HG03442 (cell line): ENCODE measurements at regions not wholly inside any gene's neighbourhood (a gene's known extent, or its start where the extent isn't known, plus 50 kb on each side); places are given as distances from the start of the nearest gene placed in this dataset.
"Not testable (repeated sequence)": the region's sequence is repeated elsewhere in the genome, so short reads cannot be mapped to it uniquely, and the experiment has no call there.

Source experiments
- ATAC-seq: cut with Tn5 transposase; IDR thresholded peaks from one replicate; pipeline ENCODE4 v1.9.1; 2021; ENCODE audit warnings: mild to moderate bottlenecking, moderate library complexity; ENCODE audit not compliant: unreplicated experiment

DNA sequence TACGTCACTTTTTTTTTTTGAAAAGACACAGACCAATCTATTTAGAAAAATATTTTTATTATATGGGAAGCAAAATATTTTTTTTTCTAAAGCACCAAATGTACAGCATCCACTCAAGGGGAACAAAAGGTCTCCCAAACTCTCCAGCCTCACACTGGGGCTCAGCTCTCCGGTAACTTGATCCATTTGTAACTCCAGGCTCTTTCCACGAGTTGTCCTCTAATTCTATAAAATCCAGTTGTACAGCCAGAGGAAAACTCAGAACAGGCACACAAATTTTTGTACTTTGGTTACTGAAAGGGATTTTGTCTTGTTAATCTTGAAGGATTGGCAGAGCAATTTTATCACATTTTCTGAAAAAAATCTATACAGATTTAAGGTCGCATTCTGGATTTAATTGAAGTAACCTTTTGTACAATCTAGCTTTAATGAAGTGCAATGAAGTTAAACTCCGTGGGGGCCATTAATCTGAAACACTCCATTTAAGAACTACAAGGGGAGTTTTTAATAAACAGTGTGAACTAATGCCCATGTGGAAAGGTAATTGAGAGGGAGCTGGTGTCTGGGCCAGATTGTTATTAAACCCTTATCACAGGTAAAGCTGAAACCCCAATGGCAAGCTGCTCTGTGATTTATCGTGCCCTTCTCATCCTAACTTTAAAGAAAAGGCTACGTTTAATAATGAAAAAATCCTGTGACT, 161.2 kb upstream of the FRG1 start:
- no peak for ATAC-seq

DNA sequence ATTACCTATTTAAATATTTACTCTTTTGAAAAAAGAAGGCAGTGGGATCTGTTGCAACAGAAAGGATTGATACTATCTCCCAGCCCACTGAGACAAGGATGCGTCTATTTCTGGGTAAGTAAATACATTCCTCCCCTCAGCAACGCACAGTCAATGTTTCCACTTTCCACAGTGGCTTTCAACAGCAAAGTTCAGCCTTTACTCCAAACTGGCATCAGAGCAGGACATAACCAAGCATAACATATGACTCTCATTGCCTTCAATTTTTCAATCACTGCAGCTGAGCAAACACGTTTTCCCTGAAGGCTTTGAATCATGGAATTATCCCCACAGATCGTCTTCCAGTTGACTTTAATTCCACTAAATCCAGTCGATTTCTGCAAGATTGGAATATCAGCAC, 160.3 kb upstream of the FRG1 start:
- ATAC-seq: no peak

DNA sequence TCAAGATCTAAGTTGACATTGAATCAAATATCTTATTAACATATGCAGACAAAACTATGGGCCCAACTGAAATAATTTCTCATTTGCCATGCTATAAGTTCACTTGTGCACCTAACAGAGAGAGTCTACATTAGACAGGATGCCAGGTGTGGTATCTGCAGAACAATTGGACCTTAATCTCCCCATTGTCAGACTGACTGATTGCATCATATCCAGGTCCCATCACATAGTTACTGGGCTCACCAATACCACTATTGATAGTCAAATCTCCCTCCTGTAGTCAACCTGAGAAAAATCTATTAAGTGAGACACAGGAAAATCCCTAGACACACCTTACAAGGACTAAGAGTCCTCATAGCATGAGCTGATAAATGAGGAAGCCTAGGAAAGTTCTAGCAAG, 156.0 kb upstream of the FRG1 start:
- no peak for ATAC-seq

DNA sequence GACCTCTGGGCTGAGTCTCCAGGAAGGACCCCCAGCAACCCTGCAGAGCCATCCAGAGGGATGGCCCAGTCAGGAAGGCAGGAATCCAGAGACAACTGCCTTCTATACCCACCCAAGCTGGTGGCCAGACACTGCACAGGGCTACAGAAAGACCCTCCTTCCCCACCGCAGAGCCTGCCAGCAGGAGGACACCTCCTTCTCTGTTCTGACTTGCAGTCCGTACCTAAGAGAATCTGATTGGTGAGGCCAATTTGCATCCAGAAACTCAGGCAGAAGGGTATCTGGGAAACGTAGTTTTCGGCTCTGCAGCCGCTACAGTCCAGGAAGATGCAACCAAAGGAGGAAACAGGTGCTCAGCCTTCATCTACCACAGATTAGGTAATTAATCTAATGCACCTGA, 155.4 kb upstream of the FRG1 start:
- ATAC-seq: no peak

DNA sequence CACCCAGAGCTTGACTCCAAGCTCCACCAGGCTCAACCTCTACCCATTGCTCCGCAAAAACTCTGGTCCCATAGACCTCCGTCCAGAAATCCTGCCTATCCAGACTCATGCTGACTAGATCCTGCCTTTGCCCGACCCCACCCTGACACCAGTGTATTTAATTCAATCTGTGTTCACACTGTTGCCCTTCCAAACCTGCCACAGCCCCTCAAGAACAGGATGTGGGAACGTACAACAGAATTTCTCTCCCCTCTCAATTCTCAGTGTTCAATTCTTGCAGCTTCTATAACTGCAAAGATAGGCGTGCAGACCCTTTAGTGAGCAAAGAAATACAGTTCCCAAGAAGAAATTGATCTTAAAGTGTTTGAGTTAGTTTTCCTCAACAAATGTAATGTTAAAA, 154.2 kb upstream of the FRG1 start:
- no peak for ATAC-seq

DNA sequence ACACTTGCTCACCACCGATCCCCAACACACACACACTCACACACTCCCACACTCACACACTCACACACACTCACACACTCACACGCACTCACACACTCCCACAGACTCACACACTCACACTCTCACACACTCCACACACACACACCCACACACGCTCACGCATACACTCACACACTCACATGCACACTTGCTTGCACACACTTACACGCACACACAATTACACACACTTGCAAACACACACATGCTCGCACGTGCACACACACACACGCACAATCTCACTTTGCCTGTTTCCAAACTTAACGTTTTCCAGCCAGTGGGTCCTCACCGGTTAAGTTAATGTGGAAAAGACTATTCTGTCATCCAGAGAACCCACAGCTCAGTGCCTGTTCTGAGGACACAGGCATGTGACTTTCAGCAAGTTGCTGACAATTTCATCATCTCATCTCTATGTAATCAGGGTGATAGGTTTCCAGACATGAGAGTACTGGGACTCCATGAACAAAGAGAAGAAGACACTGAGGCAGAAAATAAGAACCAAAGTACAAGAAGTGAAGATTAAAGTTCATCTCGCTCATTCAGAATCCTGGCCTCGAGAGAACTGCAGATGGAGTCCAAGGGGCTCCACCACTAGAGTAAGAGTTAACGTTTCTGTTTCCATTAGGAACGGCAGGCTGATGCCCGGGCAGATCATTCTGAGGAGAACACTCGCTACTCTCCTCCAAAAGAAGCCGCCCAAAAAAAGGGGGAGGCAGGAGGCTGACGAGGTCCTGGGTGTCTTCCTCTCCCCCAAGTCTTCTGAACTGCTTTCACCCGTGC, 153.2 kb upstream of the FRG1 start:
- no peak for ATAC-seq

DNA sequence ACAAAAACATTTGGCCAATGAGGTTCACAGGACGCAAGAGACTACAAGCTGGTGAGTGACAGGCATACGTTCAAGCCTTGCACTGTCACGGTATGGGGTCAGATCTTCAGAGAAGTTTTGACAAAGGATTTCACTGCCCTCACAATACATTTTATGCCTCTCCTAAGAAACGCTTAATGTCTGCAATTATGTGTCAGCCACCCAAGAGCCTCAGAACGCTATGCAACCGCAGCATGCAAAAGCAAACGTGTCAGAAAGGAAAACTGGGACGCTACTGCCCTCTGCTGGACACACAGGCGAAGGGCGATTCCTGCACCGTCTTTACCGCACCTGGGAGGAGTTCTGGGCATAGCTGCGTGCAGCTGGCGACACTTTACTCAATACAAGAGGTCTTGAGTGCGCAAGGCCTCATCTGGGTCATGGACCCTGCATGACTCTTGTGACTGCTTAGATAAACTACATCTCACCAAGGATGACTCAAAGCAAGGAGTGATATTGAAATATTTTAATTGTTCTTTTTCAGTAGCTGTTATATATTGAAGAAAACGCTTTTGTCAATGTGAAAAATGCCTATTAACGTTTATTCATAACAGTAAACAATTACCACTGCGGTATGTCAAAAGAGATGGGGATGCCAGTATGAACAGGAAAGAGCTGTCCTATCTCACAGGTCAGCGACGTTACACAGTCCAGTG, 147.6 kb upstream of the FRG1 start:
- ATAC-seq: peak; percentile 94

DNA sequence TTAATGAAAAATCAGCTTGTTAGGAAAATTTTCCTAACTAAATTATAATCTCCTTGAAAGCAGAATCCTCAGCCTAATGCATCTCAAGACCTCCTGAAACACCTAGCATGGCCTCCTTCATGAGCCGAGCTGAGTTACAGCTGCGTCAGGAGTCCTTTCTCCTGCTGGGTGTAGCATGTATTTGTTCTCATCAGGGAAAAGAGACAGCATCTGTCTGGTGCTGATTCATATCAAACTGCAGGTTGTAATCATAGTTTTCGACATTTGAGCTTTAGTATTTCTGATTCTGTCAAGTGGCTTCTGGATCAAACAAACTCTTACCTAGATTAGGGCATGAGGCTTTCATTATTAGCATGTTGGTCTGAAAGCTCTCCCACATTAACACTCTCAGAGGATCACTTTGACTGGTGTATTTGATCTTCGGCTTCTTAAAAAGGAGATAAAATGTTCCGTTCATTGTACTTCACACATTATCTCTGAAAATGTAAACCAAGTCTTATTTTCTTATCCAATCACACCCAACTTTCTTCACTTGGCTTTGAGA, 140.1 kb upstream of the FRG1 start:
- ATAC-seq: no peak

DNA sequence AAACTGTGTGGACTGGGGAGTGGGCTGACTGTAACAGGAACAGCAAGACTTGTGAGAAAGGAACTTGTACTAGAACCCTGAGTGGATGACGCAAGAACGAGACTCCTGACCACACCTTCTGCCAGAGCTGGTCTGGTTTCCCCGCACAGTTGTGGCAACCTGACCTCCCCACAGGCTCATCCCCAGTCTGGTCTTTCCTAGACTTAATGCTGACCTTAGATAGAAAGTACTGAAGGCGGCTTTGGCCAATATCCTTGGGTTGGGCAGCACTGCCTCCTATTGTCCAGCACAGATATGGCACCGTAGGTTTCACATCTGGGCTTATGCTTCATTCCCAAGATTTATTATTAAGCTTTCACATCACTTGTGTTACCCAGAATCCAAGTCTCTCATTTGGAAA, 137.8 kb upstream of the FRG1 start:
- no peak for ATAC-seq

DNA sequence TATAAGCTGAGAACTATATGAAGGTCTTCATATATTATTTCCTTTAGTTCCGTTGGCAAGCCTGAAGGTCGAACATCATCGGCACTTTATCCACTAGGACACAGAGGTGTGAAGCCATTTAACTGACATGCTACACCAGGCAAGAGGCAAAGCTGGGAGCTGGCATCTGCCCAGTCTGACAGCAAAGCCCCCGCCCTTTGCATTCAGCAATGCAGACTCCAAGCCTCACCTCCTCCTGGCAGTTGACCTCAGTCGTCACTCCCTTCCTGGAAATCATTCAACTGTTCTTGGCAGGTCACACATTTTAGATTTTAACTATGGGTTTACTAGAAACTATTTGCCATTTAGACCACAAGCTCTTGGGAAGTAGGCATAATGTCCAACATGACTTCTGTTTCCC, 135.8 kb upstream of the FRG1 start:
- ATAC-seq: no peak

DNA sequence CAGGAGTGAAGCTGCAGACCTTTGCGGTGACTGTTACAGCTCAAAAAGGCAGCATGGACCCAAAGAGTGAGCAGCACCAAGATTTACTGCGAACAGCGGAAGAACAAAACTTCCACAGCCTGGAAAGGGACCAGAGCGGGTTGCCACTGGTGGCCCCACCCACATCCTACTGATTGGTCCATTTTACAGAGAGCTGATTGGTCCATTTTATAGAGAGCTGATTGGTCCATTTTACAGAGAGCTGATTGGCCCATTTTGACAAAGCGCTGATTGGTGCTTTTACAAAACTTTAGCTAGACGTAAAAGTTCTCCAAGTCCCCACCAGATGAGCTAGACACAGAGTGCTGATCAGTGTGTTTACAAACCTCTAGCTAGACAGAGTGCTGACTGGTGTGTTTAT, 134.2 kb upstream of the FRG1 start:
- ATAC-seq: no peak

DNA sequence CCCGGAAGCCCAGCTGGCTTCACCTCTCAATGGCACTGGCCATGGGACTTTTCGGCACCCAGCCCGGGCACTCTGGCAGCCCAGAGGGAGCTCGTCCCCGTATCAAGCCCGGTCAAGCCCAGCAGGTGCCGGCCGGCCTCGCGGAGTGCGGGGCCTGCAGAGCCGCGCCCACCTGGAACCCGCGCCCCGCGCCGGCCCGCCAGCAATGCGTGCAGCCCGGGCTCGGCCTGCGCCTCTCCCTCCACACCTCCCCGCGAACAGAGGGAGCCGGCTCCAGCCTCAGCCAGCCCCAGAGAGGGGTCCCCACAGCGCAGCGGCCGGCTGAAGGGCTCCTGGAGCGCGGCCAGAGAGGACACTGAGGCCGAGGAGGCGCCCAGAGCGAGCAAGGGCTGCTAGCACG, 133.6 kb upstream of the FRG1 start:
- ATAC-seq: no peak

DNA sequence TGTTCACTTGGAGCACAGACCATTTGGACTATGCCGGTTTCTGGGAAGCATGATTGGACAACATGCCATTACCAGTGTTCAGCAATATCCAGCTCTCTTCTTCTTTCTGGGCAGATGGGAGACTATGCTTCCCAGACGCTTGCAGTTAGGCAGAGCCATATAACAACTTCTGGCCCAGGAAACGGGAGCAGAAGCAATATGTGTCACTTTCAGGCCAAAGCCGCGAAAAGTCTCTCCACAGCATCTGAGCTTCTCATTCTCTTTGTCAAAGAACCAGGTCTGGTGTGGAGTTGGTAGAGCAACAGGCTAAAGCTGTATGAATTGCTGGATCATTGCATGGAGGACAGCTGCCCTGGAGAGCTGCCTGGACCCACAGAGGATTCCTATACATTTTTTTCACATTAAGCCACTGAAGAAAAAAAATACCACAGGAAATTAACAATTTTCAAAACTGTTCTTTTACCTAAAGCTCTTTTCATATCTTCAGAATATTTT, 131.4 kb upstream of the FRG1 start:
- ATAC-seq: no peak

DNA sequence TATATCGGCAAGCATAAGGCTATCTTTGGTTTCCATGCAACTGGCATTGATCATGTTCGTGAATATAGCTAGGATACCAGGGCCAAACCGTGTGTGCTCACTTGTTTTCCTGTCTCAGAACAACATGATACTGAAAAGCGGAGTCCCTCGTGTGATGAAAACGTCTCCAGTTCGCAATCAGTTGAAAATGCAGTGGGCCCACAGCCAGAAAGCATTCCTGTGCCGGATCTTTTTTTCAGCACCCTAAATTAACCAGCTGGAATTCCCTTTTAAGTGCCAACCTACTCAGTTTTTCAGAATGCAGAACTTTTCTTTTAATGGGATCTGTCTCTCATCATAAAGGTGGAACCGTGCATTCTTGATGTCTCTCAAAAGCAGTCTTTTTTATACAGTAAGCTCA, 130.8 kb upstream of the FRG1 start:
- ATAC-seq: no peak

DNA sequence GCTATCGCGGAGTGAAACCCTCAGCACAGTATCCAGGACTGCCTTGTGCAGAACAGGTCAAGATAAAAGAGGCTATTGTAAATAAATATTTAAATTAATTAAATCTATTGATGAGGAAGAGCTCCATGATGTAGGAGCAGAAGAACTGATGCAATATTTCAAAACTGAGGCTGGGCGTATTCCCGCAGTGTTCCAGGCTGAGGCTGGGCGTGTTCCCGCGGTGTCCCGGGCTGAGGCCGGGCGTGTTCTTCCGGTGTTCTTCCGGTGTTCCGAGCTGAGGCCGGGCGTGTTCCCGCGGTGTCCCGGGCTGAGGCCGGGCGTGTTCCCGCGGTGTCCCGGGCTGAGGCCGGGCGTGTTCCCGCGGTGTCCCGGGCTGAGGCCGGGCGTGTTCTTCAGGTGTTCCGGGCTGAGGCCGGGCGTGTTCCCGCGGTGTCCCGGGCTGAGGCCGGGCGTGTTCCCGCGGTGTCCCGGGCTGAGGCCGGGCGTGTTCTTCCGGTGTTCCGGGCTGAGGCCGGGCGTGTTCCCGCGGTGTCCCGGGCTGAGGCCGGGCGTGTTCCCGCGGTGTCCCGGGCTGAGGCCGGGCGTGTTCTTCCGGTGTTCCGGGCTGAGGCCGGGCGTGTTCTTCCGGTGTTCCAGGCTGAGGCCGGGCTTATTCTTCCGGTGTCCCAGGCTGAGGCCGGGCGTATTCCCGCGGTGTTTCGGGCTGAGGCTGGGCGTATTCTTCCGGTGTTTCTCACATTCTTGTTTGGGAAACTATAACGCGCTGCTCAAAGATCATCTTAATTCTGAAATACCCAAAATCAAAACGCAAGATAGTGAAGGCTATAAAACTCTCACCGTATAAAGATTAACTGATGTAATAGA, 130.1 kb upstream of the FRG1 start:
- not testable (repeated sequence) for ATAC-seq

DNA sequence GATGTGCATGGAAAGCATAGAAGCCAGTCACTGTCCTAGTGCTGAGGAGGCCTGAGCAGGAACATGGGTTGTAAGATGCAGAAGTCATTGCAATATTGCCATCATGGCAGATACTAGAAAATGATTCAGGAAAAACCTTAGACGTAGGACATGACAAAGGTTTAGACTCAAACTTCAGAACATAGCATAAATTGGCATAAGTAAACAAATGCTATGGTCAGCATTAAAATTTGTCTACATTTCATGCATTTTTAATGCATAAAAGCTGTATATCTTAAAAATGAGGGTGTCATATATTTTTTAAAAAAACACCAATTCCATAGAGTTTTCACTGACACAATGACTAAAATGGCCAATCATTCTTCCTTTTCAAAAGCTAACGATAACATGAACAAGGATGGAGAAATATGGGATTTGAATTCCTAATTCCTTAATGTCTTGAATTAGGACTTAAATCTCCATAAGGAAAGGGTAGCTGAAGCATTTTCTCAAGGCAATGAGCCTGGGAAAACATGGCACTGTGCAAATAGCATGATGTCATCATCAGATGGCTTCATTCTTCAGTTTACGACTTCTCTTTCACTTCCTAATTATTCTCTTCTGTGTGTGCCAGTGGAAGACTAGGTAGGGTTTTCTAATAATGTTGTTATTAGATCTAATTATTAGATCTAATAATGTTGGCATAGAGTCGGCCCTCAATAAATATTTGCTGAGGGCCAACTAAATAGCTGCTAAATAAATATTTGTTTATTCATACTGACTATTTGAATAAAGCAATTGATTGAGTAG, 125.1 kb upstream of the FRG1 start:
- no peak for ATAC-seq

DNA sequence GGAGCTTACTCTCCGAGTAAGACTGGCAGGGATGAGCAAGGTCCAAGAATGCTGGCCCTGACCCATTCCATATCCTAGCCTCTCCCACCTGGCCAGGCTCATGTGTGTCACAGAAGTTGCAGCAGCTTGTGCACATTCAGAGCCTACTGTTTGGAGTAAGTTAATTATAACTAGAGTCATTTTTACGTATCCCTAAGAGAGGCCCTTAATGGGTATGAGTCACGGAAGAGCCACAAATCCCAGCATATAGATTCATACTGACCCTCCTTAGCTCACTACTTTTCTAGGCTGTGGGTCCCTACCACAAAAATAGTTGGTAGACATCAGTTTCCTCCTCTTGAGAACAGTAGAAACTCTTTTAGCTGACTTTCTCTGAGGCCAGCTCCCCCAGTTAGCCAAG, 118.3 kb upstream of the FRG1 start:
- no peak for ATAC-seq

DNA sequence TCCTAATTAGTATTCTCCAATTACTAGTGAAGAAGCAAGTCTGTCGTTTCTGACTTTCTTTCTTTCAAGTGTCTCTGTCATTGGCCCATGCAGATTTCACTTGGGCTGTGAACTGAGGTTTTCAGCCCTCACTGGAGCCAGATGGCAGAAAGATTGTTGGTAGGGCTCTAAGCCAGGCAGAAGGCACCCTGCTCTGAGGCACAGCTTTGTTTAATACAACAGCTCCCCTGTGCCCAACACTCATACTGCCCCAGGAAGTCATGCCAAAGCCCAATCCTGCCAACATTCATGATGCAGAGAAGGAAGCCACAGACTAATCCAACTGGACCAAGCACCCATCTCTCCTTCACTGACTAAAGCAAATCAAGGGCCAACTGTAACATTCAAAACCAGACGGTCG, 117.1 kb upstream of the FRG1 start:
- ATAC-seq: no peak

DNA sequence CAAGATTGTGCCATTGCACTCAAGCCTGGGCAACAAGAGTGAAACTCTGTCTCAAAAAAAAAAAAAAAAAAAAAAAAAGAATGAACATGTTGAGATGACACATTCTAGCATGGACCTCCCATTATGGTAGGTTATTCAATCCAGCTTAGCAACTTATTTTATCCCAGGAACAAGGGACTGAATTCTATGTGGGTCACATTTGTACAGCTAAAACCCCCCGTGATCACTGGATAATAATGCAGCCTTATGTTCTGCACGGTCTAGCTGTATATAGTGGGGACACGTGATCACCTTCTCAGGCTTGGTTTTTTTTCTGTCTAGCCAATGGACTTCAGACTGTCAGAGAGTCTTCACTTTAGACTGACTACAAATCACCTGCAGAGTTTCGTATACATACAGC, 115.2 kb upstream of the FRG1 start:
- ATAC-seq: no peak

DNA sequence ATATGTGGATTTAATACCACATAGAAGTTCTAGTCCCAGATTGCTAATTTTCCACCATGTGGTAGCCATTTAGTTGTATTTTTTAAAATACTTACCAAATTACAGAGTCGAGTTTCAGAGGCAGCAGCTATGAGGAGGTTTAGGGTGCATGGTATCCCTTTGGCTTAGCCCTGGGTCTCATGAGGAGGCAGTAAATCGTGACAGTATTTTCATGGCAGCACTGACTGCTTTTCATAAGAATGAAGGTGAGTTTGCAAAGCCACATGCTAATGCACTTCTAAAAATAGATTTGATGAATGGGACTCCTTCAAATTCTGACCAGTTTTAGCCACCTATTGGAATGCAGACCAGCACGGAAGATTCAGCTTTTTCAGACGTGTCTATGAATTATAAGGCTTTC, 114.0 kb upstream of the FRG1 start:
- no peak for ATAC-seq
